ENCODE measurements at regions not wholly inside any gene's neighbourhood (a gene's known extent, or its start where the extent isn't known, plus 50 kb on each side); places are given as distances from the start of the nearest gene placed in this dataset.

GRCh38 chr2:184528119-184528518 lies 70.2 kb upstream of the ZNF804A start:
- no peak for DNase-seq
- Mint-ChIP-seq H3K27me3 (no peaks in the 10 kb centered on the region), H3K9me3 (peaks cover 5% of the 10 kb centered on the region), H3K36me3 (ENCODE audit: low read depth) (no peaks in the 10 kb centered on the region), H3K27ac (no peak overlapping the region), H3K4me1 (ENCODE audit: low read depth) (no peaks in the 10 kb centered on the region), H3K4me3 (no peak overlapping the region)
- H3K4me1 ChIP-seq (ENCODE audit: insufficient read depth, low read length): no peaks in the 10 kb centered on the region
- H3K9me3 ChIP-seq (ENCODE audit: control insufficient read depth in 1 of 2, insufficient read depth in 1 of 2, low read length in 2 of 2): peaks cover 17 to 33% of the 10 kb centered on the region in 2 experiments
- no peak overlapping the region for H3K27ac ChIP-seq (ENCODE audit: low read depth in 1 of 2, low read length in 2 of 2)
- H3K27me3 ChIP-seq (ENCODE audit: control insufficient read depth in 1 of 2, insufficient read depth in 2 of 2, low read length in 2 of 2): no peaks in the 10 kb centered on the region
- H3K36me3 ChIP-seq (ENCODE audit: insufficient read depth, low read length): no peaks in the 10 kb centered on the region
- intact Hi-C loops (cut with DNase I, micrococcal nuclease): no loop called here
- ChIA-PET CTCF (no interaction called here), POLR2A (no interaction called here)
- ATAC-seq (ENCODE audit: poor library complexity): no peak
- no peak for TF ChIP-seq CTCF (IDR thresholded peaks at IDR 0.05)
- H3K4me3 ChIP-seq (ENCODE audit: low read length): no peak overlapping the region

- Histone ChIP-seq H3K27ac (ENCODE audit: low read depth in 1 of 2, low read length in 2 of 2) (no peak overlapping the region), H3K9me3 (ENCODE audit: control insufficient read depth in 1 of 2, insufficient read depth in 1 of 2, low read length in 2 of 2) (peaks cover 17% of the 10 kb centered on the region in 2 experiments), H3K27me3 (ENCODE audit: control insufficient read depth in 1 of 2, insufficient read depth in 2 of 2, low read length in 2 of 2) (no peaks in the 10 kb centered on the region), H3K4me1 (ENCODE audit: insufficient read depth, low read length) (no peaks in the 10 kb centered on the region), H3K36me3 (ENCODE audit: insufficient read depth, low read length) (no peaks in the 10 kb centered on the region), H3K4me3 (ENCODE audit: low read length) (no peak overlapping the region)
- H3K4me3 Mint-ChIP-seq: no peak overlapping the region
- ATAC-seq (ENCODE audit: poor library complexity): no peak
- CTCF ChIA-PET: no interaction called here
- POLR2A ChIA-PET: no interaction called here
- DNase-seq: no peak
- no peaks in the 10 kb centered on the region for H3K27me3 Mint-ChIP-seq
- no peaks in the 10 kb centered on the region for H3K36me3 Mint-ChIP-seq (ENCODE audit: low read depth)
- intact Hi-C loops (cut with DNase I, micrococcal nuclease): no loop called here
- H3K27ac Mint-ChIP-seq: no peak overlapping the region
- no peak for TF ChIP-seq CTCF (IDR thresholded peaks at IDR 0.05)
- peaks cover 8% of the 10 kb centered on the region for H3K9me3 Mint-ChIP-seq
- no peaks in the 10 kb centered on the region for H3K4me1 Mint-ChIP-seq (ENCODE audit: low read depth)
Observed at GRCh38 chr2:184530239-184530638, 68.1 kb upstream of the ZNF804A start.

- Mint-ChIP-seq H3K9me3 (peaks cover 6% of the 10 kb centered on the region), H3K27me3 (no peaks in the 10 kb centered on the region), H3K4me1 (ENCODE audit: low read depth) (no peaks in the 10 kb centered on the region), H3K27ac (no peak overlapping the region), H3K4me3 (no peak overlapping the region), H3K36me3 (ENCODE audit: low read depth) (no peaks in the 10 kb centered on the region)
- Histone ChIP-seq H3K36me3 (ENCODE audit: insufficient read depth, low read length) (no peaks in the 10 kb centered on the region), H3K4me1 (ENCODE audit: insufficient read depth, low read length) (no peaks in the 10 kb centered on the region), H3K9me3 (ENCODE audit: control insufficient read depth in 1 of 2, insufficient read depth in 1 of 2, low read length in 2 of 2) (peaks cover 17% of the 10 kb centered on the region in 2 experiments), H3K27me3 (ENCODE audit: control insufficient read depth in 1 of 2, insufficient read depth in 2 of 2, low read length in 2 of 2) (no peaks in the 10 kb centered on the region), H3K27ac (ENCODE audit: low read depth in 1 of 2, low read length in 2 of 2) (no peak overlapping the region), H3K4me3 (ENCODE audit: low read length) (no peak overlapping the region)
- intact Hi-C loops (cut with DNase I, micrococcal nuclease): no loop called here
- POLR2A ChIA-PET: no interaction called here
- ATAC-seq (ENCODE audit: poor library complexity) (no peak), DNase-seq (no peak)
- CTCF ChIA-PET: no interaction called here
- no peak for TF ChIP-seq CTCF (IDR thresholded peaks at IDR 0.05)
Observed at GRCh38 chr2:184530959-184531358, 67.4 kb upstream of the ZNF804A start.
